Keratinocyte (primary cell): ENCODE measurements at regions not wholly inside any gene's neighbourhood (a gene's known extent, or its start where the extent isn't known, plus 50 kb on each side); places are given as distances from the start of the nearest gene placed in this dataset.

ENCODE experiments used
- DNase-seq: peaks from one replicate; pipeline ENCODE4 v3.0.0-alpha.2; 2011; ENCODE audit warnings: low read depth, missing footprints, low spot score
- FAIRE-seq: peaks from 2 replicates; lab custom pipeline; 2011; peaks lifted over from hg19 to GRCh38; lab: Jason Lieb, UNC
- H2AFZ ChIP-seq: 2 replicates; pipeline ENCODE4 v1.6.0; 2012; ENCODE audit warnings: low read length, control low read depth, inconsistent platforms; ENCODE audit not compliant: control insufficient read depth
- H3K27ac ChIP-seq: 2 replicates; pipeline ENCODE4 v1.5.1; 2011; ENCODE audit warnings: low read length; ENCODE audit not compliant: control insufficient read depth, insufficient read depth
- H3K27me3 ChIP-seq: 3 replicates; pipeline ENCODE4 v1.6.0; 2011; ENCODE audit warnings: low read length; ENCODE audit not compliant: control insufficient read depth, insufficient read depth; ENCODE audit errors: extremely low read depth
- H3K36me3 ChIP-seq, 2 experiments: 2 replicates in 1 of 2; 3 replicates in 1 of 2; pipeline ENCODE4 v1.5.1; 2011; ENCODE audit warnings: low read length in 2 of 2, mild to moderate bottlenecking in 1 of 2; ENCODE audit not compliant: control insufficient read depth in 2 of 2, insufficient read depth in 2 of 2; ENCODE audit errors: extremely low read depth in 1 of 2
- H3K4me1 ChIP-seq: 3 replicates; pipeline ENCODE4 v1.5.1; 2011; ENCODE audit warnings: low read length; ENCODE audit not compliant: control insufficient read depth, insufficient read depth; ENCODE audit errors: extremely low read depth
- H3K4me2 ChIP-seq: 3 replicates; pipeline ENCODE4 v1.6.0; 2011; ENCODE audit warnings: low read depth, low read length; ENCODE audit not compliant: control insufficient read depth, insufficient read depth; ENCODE audit errors: extremely low read depth
- H3K4me3 ChIP-seq, 3 experiments: fragments of 200-600 bp in 1 of 3; sonication (generic) in 1 of 3; 2 replicates in 2 of 3; 3 replicates in 1 of 3; pipeline ENCODE4 v1.5.1; 2011 to 2016; ENCODE audit warnings: low read length in 3 of 3, mild to moderate bottlenecking in 3 of 3, control low read depth in 2 of 3, inconsistent platforms in 1 of 3, low read depth in 1 of 3, mixed read lengths in 1 of 3, mixed run types in 1 of 3, moderate library complexity in 1 of 3; ENCODE audit not compliant: control insufficient read depth in 2 of 3, insufficient read depth in 2 of 3; ENCODE audit errors: extremely low read depth in 1 of 3
- H3K79me2 ChIP-seq: 2 replicates; pipeline ENCODE4 v1.6.0; 2012; ENCODE audit warnings: low read length; ENCODE audit not compliant: control insufficient read depth, insufficient read depth
- H3K9ac ChIP-seq: 3 replicates; pipeline ENCODE4 v1.6.0; 2011; ENCODE audit warnings: low read length; ENCODE audit not compliant: control insufficient read depth, insufficient read depth; ENCODE audit errors: extremely low read depth
- H3K9me1 ChIP-seq: 3 replicates; pipeline ENCODE4 v1.6.0; 2011; ENCODE audit warnings: low read length; ENCODE audit not compliant: control insufficient read depth, insufficient read depth; ENCODE audit errors: extremely low read depth
- H3K9me3 ChIP-seq: 2 replicates; pipeline ENCODE4 v1.5.1; 2012; ENCODE audit warnings: low read depth, low read length; ENCODE audit not compliant: control insufficient read depth
- H4K20me1 ChIP-seq: 3 replicates; pipeline ENCODE4 v1.6.0; 2011; ENCODE audit warnings: low read length; ENCODE audit not compliant: control insufficient read depth, insufficient read depth; ENCODE audit errors: extremely low read depth
- CTCF ChIP-seq, 3 experiments: IDR thresholded peaks in 1 of 3; conservative IDR thresholded peaks in 1 of 3; optimal IDR thresholded peaks in 1 of 3; 2 replicates in 2 of 3; 3 replicates in 1 of 3; pipeline versions ENCODE3 to v1.5.1; 2011; ENCODE audit warnings: low read length in 3 of 3, mild to moderate bottlenecking in 3 of 3, moderate library complexity in 2 of 3, control low read depth in 1 of 3, inconsistent platforms in 1 of 3; ENCODE audit not compliant: insufficient read depth in 2 of 3; ENCODE audit errors: extremely low read depth in 1 of 3
- EZH2 ChIP-seq: IDR thresholded peaks from one replicate; pipeline ENCODE4 v1.6.1; 2012; ENCODE audit warnings: inconsistent platforms, mild to moderate bottlenecking, low read length, moderate library complexity
- dilution Hi-C: fragments of 300-500 bp; cut with MboI; formaldehyde crosslinking; loops from one replicate; pipeline ENCODE4 v1.7.0; 2020; ENCODE audit warnings: low sequenced_read_pairs; ENCODE audit not compliant: extremely low pct_ligation_motif_present

- no peak for FAIRE-seq
- dilution Hi-C loops: no loop called here
- TF ChIP-seq CTCF (optimal IDR thresholded peaks at IDR 0.05 in 1 of 3, IDR thresholded peaks at IDR 0.05 in 1 of 3, conservative IDR thresholded peaks at IDR 0.05 in 1 of 3; ENCODE audit: extremely low read depth in 1 of 3, insufficient read depth in 2 of 3, low read length in 3 of 3) (no peak), EZH2 (no peak)
These were observed 164.6 kb upstream of the NRIP1 start for GRCh38 chr21:15229390-15229789.

GRCh38 chr21:15233611-15234010 lies 168.8 kb upstream of the NRIP1 start:
- H3K4me2 ChIP-seq: no peak overlapping the region
- H4K20me1 ChIP-seq: no peaks in the 10 kb centered on the region
- H3K9ac ChIP-seq: no peak overlapping the region
- H3K79me2 ChIP-seq: no peaks in the 10 kb centered on the region
- no peak overlapping the region for H3K4me3 ChIP-seq
- no peaks in the 10 kb centered on the region for H3K36me3 ChIP-seq
- no peak overlapping the region for H3K27ac ChIP-seq
- dilution Hi-C loops: no loop called here
- DNase-seq (no peak), FAIRE-seq (no peak)
- H3K9me1 ChIP-seq: no peaks in the 10 kb centered on the region
- no peak overlapping the region for H2AFZ ChIP-seq
- H3K4me1 ChIP-seq: no peaks in the 10 kb centered on the region
- no peaks in the 10 kb centered on the region for H3K27me3 ChIP-seq
- no peaks in the 10 kb centered on the region for H3K9me3 ChIP-seq
- TF ChIP-seq EZH2 (no peak), CTCF (optimal IDR thresholded peaks at IDR 0.05 in 1 of 3, IDR thresholded peaks at IDR 0.05 in 1 of 3, conservative IDR thresholded peaks at IDR 0.05 in 1 of 3; ENCODE audit: extremely low read depth in 1 of 3, insufficient read depth in 2 of 3, low read length in 3 of 3) (no peak)

More at GRCh38 chr21:15229390-15229789, 164.6 kb upstream of the NRIP1 start:
- H3K9me1 ChIP-seq: no peaks in the 10 kb centered on the region
- H3K9me3 ChIP-seq: no peaks in the 10 kb centered on the region
- no peak overlapping the region for H3K9ac ChIP-seq
- H3K79me2 ChIP-seq: no peaks in the 10 kb centered on the region
- H3K4me1 ChIP-seq: peaks cover 5% of the 10 kb centered on the region
- H2AFZ ChIP-seq: no peak overlapping the region
- no peaks in the 10 kb centered on the region for H4K20me1 ChIP-seq
- H3K27ac ChIP-seq: no peak overlapping the region
- no peaks in the 10 kb centered on the region for H3K27me3 ChIP-seq
- H3K4me3 ChIP-seq: no peak overlapping the region
- DNase-seq: no peak
- no peak overlapping the region for H3K4me2 ChIP-seq
- no peaks in the 10 kb centered on the region for H3K36me3 ChIP-seq
